HepG2 (cell line): ENCODE measurements at regions not wholly inside any gene's neighbourhood (a gene's known extent, or its start where the extent isn't known, plus 50 kb on each side); places are given as distances from the start of the nearest gene placed in this dataset.

Experiments used
- ATAC-seq: fragments of 200-7000 bp; cut with Tn5 transposase; 3 replicates; pipeline ENCODE4 v1.9.1; 2020; ENCODE audit warnings: mild to moderate bottlenecking, moderate library complexity
- BruUV-seq: library from RNA; stranded (reverse); fragments of 400-500 nt; replicated peaks from 2 replicates; lab custom pipeline; 2021; lab: Mats Ljungman, UMichigan
- CTCF ChIA-PET: fragments of 300-600 bp; formaldehyde crosslinking; extraction: SDS; loops from one replicate; lab custom pipeline; 2021; ENCODE audit warnings: low total read pairs, inconsistent platforms, low intra/inter-chr PET ratio; lab: Yijun Ruan, JAX
- POLR2A ChIA-PET: fragments of 350-600 bp; sonication (Branson Sonifier 250); formaldehyde crosslinking; loops from one replicate; lab custom pipeline; 2020; ENCODE audit warnings: antibody characterized with exemption, inconsistent platforms; lab: Yijun Ruan, JAX
- DNase-seq: peaks from one replicate; pipeline ENCODE4 v3.0.0-alpha.2; 2015; ENCODE audit warnings: low spot score
- FAIRE-seq: peaks from 3 replicates; lab custom pipeline; 2011; peaks lifted over from hg19 to GRCh38; lab: Jason Lieb, UNC
- H2AFZ ChIP-seq: one replicate; pipeline ENCODE4 v1.6.1; 2011; ENCODE audit warnings: low read length, inconsistent platforms
- H3K27ac ChIP-seq: fragments of 300-600 bp; 3 replicates; pipeline ENCODE4 v1.8.0; 2011; ENCODE audit warnings: mixed run types, mild to moderate bottlenecking, mixed read lengths, low read length, inconsistent platforms; ENCODE audit not compliant: insufficient read depth; ENCODE audit errors: extremely low read length
- H3K27me3 ChIP-seq, 2 experiments: fragments of 200-600 bp in 1 of 2; 2 replicates in 1 of 2; 3 replicates in 1 of 2; pipeline versions ENCODE4 v1.6.0 to v1.8.0; 2011; ENCODE audit warnings: low read length in 2 of 2, mild to moderate bottlenecking in 2 of 2, moderate library complexity in 2 of 2, inconsistent platforms in 1 of 2; ENCODE audit not compliant: insufficient read depth in 2 of 2, control insufficient read depth in 1 of 2
- H3K36me3 ChIP-seq, 2 experiments: fragments of 200-600 bp in 1 of 2; replicated peaks in 1 of 2; 2 replicates in 1 of 2; 3 replicates in 1 of 2; pipeline versions ENCODE4 v1.5.1 to v1.8.0; 2011; ENCODE audit warnings: low read length in 2 of 2, inconsistent platforms in 1 of 2; ENCODE audit not compliant: insufficient read depth in 2 of 2, control insufficient read depth in 1 of 2
- H3K4me1 ChIP-seq: 2 replicates; pipeline ENCODE4 v1.5.1; 2012; ENCODE audit warnings: low read length, inconsistent platforms; ENCODE audit not compliant: insufficient read depth
- H3K4me2 ChIP-seq: 2 replicates; pipeline ENCODE4 v1.6.0; 2011; ENCODE audit warnings: low read depth, low read length, inconsistent platforms
- H3K4me3 ChIP-seq, 3 experiments: fragments of 200-600 bp in 1 of 3; sonication (generic), shearing (Covaris generic) in 1 of 3; replicated peaks in 1 of 3; 2 replicates each; pipeline ENCODE4 v1.5.1; 2011 to 2016; ENCODE audit warnings: low read length in 3 of 3, inconsistent platforms in 2 of 3, low read depth in 2 of 3, mild to moderate bottlenecking in 2 of 3, control low read depth in 1 of 3, mixed read lengths in 1 of 3; ENCODE audit not compliant: insufficient read depth in 1 of 3
- H3K79me2 ChIP-seq: one replicate; pipeline ENCODE4 v1.6.1; 2011; ENCODE audit warnings: low read length, inconsistent platforms; ENCODE audit not compliant: insufficient read depth
- H3K9ac ChIP-seq: 2 replicates; pipeline ENCODE4 v1.6.0; 2011; ENCODE audit warnings: mild to moderate bottlenecking, low read depth, low read length, inconsistent platforms; ENCODE audit not compliant: insufficient read depth
- H3K9me3 ChIP-seq: 2 replicates; pipeline ENCODE4 v1.5.1; 2012; ENCODE audit warnings: mild to moderate bottlenecking, low read length
- H4K20me1 ChIP-seq: 2 replicates; pipeline ENCODE4 v1.6.0; 2011; ENCODE audit warnings: inconsistent platforms, mild to moderate bottlenecking, low read length, moderate library complexity; ENCODE audit not compliant: insufficient read depth
- HOXA9 ChIP-seq: sonication (generic); formaldehyde crosslinking; IDR thresholded peaks from 2 replicates; pipeline ENCODE4 v1.8.1; 2022; ENCODE audit warnings: missing genetic modification reagents, mild to moderate bottlenecking, moderate library complexity, borderline replicate concordance
- IKZF1 ChIP-seq: fragments of 450-650 bp; IDR thresholded peaks from 2 replicates; pipeline ENCODE4 v1.7.1; 2016
- KLF11 ChIP-seq: IDR thresholded peaks from 2 replicates; pipeline ENCODE4 v1.6.1; 2016; ENCODE audit warnings: missing compliant biosample characterization
- KLF12 ChIP-seq: sonication (generic); formaldehyde crosslinking; IDR thresholded peaks from 2 replicates; pipeline ENCODE4 v1.4.0; 2020; ENCODE audit warnings: missing genetic modification reagents, borderline replicate concordance
- RAD21 ChIP-seq: fragments of 450-650 bp; formaldehyde crosslinking; IDR thresholded peaks from 2 replicates; pipeline ENCODE4 v1.5.0; 2020; ENCODE audit warnings: mild to moderate bottlenecking
- SETDB1 ChIP-seq: sonication (generic); formaldehyde crosslinking; IDR thresholded peaks from 2 replicates; pipeline ENCODE4 v1.5.1; 2020; ENCODE audit warnings: missing genetic modification reagents, mild to moderate bottlenecking, borderline replicate concordance
- THAP11 ChIP-seq: IDR thresholded peaks from 2 replicates; pipeline ENCODE4 v1.6.1; 2016; ENCODE audit warnings: missing biosample characterization, missing genetic modification reagents
- ZFP1 ChIP-seq: IDR thresholded peaks from 2 replicates; pipeline ENCODE4 v1.6.1; 2016
- ZFP90 ChIP-seq: sonication (generic); formaldehyde crosslinking; IDR thresholded peaks from 2 replicates; pipeline ENCODE4 v1.8.0; 2022; ENCODE audit warnings: missing genetic modification reagents, mild to moderate bottlenecking, inconsistent platforms, borderline replicate concordance
- ZNF737 ChIP-seq: sonication (generic); formaldehyde crosslinking; IDR thresholded peaks from 2 replicates; pipeline ENCODE4 v1.5.0; 2020; ENCODE audit warnings: missing genetic modification reagents, mild to moderate bottlenecking, borderline replicate concordance
- ZNF879 ChIP-seq: sonication (generic); formaldehyde crosslinking; IDR thresholded peaks from 2 replicates; pipeline ENCODE4 v1.8.1; 2023; ENCODE audit warnings: missing genetic modification reagents
- ZSCAN31 ChIP-seq: sonication (generic); formaldehyde crosslinking; IDR thresholded peaks from 2 replicates; pipeline ENCODE4 v1.5.0; 2020; ENCODE audit warnings: low read depth, mild to moderate bottlenecking, missing genetic modification reagents
- WGBS: methylation state at CpG from one replicate; pipeline ENCODE4 v1.1.6; 2017; ENCODE audit warnings: low lambda C conversion rate; 5-methylcytosine and 5-hydroxymethylcytosine counted together
- in situ Hi-C: cut with HindIII; loops from 2 replicates; pipeline ENCODE4 v1.10.0; 2017; ENCODE audit warnings: low pct_unique_long_range_greater_than_20kb; ENCODE audit not compliant: extremely low pct_ligation_motif_present
- intact Hi-C: fragments of 100-400 bp; cut with micrococcal nuclease; formaldehyde crosslinking; loops from one replicate; pipeline ENCODE4 v1.10.0; 2022; ENCODE audit not compliant: unreplicated experiment
- TF ChIP-seq, protein P1 (sequence below): sonication (generic); formaldehyde crosslinking; IDR thresholded peaks from 2 replicates; pipeline ENCODE4 v1.8.0; 2022; ENCODE audit warnings: mild to moderate bottlenecking, missing genetic modification reagents, moderate library complexity
- TF ChIP-seq, protein P2 (sequence below): sonication (generic); formaldehyde crosslinking; IDR thresholded peaks from 2 replicates; pipeline ENCODE4 v1.8.1; 2023; ENCODE audit warnings: missing genetic modification reagents, mild to moderate bottlenecking, borderline replicate concordance
- TF ChIP-seq, protein P3 (sequence below): sonication (generic); formaldehyde crosslinking; IDR thresholded peaks from 2 replicates; pipeline ENCODE4 v1.4.0; 2020; ENCODE audit warnings: mild to moderate bottlenecking, missing genetic modification reagents
- TF ChIP-seq, protein P4 (sequence below): sonication (generic); formaldehyde crosslinking; IDR thresholded peaks from 2 replicates; pipeline ENCODE4 v1.9.0; 2021; ENCODE audit warnings: missing genetic modification reagents, borderline replicate concordance

DNA sequence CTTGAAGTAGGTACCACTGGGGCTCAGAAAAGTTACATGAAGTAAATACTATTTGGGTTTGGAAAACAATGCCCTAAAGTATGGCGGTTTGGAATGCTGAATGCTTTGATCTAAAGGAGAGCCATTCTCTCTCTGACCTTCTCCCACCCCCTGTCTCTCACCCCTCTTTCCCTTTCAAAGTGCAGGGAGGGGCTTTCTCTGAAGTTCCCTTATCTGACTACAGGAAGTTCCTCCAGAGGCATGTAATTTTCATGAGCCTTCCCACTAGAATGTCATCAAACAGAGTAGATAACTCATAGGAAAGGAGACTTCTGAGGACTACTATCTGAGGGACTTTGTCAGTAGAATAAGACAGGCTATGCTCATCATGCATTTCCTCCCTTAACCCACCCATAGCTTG is 216.7 kb upstream of the PCSK2 start:
- Histone ChIP-seq H3K36me3 (no peaks in the 10 kb centered on the region), H3K27me3 (no peaks in the 10 kb centered on the region), H4K20me1 (no peaks in the 10 kb centered on the region), H3K27ac (no peak overlapping the region), H2AFZ (no peak overlapping the region), H3K79me2 (no peaks in the 10 kb centered on the region), H3K9me3 (no peaks in the 10 kb centered on the region), H3K9ac (no peak overlapping the region), H3K4me2 (no peak overlapping the region), H3K4me1 (no peaks in the 10 kb centered on the region), H3K4me3 (no peak overlapping the region)
- in situ Hi-C loops (no loop called here), intact Hi-C loops (no loop called here)
- no peak for FAIRE-seq
- WGBS, result 0% methylated on average over 1 of the region's 1 CpG
- no TSS peak for BruUV-seq
- ATAC-seq, result no peak
- ChIA-PET POLR2A (no interaction called here), CTCF (no interaction called here)
- TF ChIP-seq RAD21 (CRISPR knock-in tag) (no peak), ZNF737 (CRISPR knock-in tag) (no peak), SETDB1 (CRISPR knock-in tag) (no peak), ZNF879 (CRISPR knock-in tag) (no peak), KLF11 (no peak), ZFP1 (CRISPR knock-in tag) (no peak), KLF12 (CRISPR knock-in tag) (no peak)
- TF ChIP-seq, protein P1, sequence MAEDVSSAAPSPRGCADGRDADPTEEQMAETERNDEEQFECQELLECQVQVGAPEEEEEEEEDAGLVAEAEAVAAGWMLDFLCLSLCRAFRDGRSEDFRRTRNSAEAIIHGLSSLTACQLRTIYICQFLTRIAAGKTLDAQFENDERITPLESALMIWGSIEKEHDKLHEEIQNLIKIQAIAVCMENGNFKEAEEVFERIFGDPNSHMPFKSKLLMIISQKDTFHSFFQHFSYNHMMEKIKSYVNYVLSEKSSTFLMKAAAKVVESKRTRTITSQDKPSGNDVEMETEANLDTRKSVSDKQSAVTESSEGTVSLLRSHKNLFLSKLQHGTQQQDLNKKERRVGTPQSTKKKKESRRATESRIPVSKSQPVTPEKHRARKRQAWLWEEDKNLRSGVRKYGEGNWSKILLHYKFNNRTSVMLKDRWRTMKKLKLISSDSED (CRISPR knock-in tag), result no peak
- DNase-seq, result peak; percentile 21

DNA sequence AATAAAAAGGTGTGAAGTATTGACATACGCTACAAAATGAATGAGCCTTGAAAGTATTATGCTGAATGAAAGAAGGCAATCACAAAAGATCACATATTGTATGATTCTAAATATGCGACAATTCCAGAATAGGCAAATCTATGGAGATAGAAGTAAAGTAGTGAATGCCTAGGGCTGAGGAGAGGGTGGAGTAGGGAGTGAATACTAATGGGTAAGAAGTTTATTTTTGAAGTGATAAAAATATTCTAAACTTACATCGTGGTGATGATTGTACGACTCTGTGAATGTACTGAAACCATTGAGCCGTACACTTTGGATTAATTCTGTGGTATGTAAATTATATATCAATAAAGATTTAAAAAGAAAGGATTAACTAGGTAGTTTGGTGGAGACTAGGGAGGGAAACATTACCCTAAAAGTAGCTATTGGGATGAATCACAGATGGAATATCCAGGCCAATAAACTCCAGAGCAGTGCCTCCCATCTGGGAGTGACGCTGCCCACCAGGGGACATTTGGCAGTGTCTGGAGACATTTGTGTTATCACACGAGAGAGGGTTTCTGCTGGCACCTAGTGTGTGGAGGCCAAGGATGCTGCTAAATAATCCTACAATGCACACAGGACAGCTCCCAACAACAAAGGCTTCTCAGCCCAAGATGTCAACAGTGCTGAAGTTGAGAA is 214.2 kb upstream of the PCSK2 start:
- no peak overlapping the region for H2AFZ ChIP-seq
- H4K20me1 ChIP-seq, result no peaks in the 10 kb centered on the region
- no peak overlapping the region for H3K4me2 ChIP-seq
- intact Hi-C loops (no loop called here), in situ Hi-C loops (no loop called here)
- H3K9me3 ChIP-seq, result no peaks in the 10 kb centered on the region
- FAIRE-seq (no peak), ATAC-seq (no peak), DNase-seq (no peak)
- H3K4me3 ChIP-seq, result no peak overlapping the region
- 11% methylated on average over 7 of the region's 7 CpGs for WGBS
- no peaks in the 10 kb centered on the region for H3K36me3 ChIP-seq
- no peak overlapping the region for H3K27ac ChIP-seq
- H3K9ac ChIP-seq, result no peak overlapping the region
- no peaks in the 10 kb centered on the region for H3K27me3 ChIP-seq
- POLR2A ChIA-PET, result no interaction called here
- H3K4me1 ChIP-seq, result no peaks in the 10 kb centered on the region
- H3K79me2 ChIP-seq, result no peaks in the 10 kb centered on the region
- CTCF ChIA-PET, result no interaction called here
- BruUV-seq, result no TSS peak
- TF ChIP-seq, protein P2, sequence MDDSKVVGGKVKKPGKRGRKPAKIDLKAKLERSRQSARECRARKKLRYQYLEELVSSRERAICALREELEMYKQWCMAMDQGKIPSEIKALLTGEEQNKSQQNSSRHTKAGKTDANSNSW (CRISPR knock-in tag), result no peak
- no peak for TF ChIP-seq HOXA9 (CRISPR knock-in tag)
- TF ChIP-seq IKZF1, result no peak
- TF ChIP-seq ZFP90 (CRISPR knock-in tag), result no peak
- TF ChIP-seq, protein P3, sequence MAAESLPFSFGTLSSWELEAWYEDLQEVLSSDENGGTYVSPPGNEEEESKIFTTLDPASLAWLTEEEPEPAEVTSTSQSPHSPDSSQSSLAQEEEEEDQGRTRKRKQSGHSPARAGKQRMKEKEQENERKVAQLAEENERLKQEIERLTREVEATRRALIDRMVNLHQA, result no peak
- TF ChIP-seq, protein P4, sequence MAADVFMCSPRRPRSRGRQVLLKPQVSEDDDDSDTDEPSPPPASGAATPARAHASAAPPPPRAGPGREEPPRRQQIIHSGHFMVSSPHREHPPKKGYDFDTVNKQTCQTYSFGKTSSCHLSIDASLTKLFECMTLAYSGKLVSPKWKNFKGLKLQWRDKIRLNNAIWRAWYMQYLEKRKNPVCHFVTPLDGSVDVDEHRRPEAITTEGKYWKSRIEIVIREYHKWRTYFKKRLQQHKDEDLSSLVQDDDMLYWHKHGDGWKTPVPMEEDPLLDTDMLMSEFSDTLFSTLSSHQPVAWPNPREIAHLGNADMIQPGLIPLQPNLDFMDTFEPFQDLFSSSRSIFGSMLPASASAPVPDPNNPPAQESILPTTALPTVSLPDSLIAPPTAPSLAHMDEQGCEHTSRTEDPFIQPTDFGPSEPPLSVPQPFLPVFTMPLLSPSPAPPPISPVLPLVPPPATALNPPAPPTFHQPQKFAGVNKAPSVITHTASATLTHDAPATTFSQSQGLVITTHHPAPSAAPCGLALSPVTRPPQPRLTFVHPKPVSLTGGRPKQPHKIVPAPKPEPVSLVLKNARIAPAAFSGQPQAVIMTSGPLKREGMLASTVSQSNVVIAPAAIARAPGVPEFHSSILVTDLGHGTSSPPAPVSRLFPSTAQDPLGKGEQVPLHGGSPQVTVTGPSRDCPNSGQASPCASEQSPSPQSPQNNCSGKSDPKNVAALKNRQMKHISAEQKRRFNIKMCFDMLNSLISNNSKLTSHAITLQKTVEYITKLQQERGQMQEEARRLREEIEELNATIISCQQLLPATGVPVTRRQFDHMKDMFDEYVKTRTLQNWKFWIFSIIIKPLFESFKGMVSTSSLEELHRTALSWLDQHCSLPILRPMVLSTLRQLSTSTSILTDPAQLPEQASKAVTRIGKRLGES, result no peak
- TF ChIP-seq THAP11 (CRISPR knock-in tag), result no peak
- TF ChIP-seq ZSCAN31 (CRISPR knock-in tag), result no peak
